H9 (cell line): ENCODE measurements at regions not wholly inside any gene's neighbourhood (a gene's known extent, or its start where the extent isn't known, plus 50 kb on each side); places are given as distances from the start of the nearest gene placed in this dataset.

Experiments used
- DNase-seq: peaks from one replicate; pipeline ENCODE4 v3.0.0-alpha.2; 2017
- H2AFZ ChIP-seq: one replicate; pipeline ENCODE4 v1.6.1; 2013; ENCODE audit warnings: mild to moderate bottlenecking, low read length, control low read depth, moderate library complexity
- H2AK5ac ChIP-seq: 2 replicates; pipeline ENCODE4 v1.6.1; 2013; ENCODE audit warnings: low read length, control low read depth, mixed read lengths; ENCODE audit not compliant: insufficient read length
- H2BK120ac ChIP-seq: one replicate; pipeline ENCODE4 v1.6.1; 2013; ENCODE audit warnings: low read depth, mild to moderate bottlenecking, low read length, control low read depth, inconsistent platforms; ENCODE audit not compliant: poor library complexity, severe bottlenecking
- H2BK12ac ChIP-seq: 2 replicates; pipeline ENCODE4 v1.6.1; 2013; ENCODE audit warnings: low read length, control low read depth, mixed read lengths, low read depth; ENCODE audit not compliant: insufficient read length
- H2BK15ac ChIP-seq: 2 replicates; pipeline ENCODE4 v1.6.1; 2013; ENCODE audit warnings: low read depth, low read length, control low read depth
- H2BK20ac ChIP-seq: one replicate; pipeline ENCODE4 v1.6.1; 2013; ENCODE audit warnings: low read depth, mild to moderate bottlenecking, low read length, control low read depth, inconsistent platforms; ENCODE audit not compliant: poor library complexity, severe bottlenecking
- H2BK5ac ChIP-seq: 2 replicates; pipeline ENCODE4 v1.6.1; 2013; ENCODE audit warnings: low read length, control low read depth, mixed read lengths; ENCODE audit not compliant: insufficient read length
- H3K14ac ChIP-seq: 2 replicates; pipeline ENCODE4 v1.6.1; 2013; ENCODE audit warnings: low read length, control low read depth; ENCODE audit not compliant: insufficient read depth
- H3K18ac ChIP-seq: 2 replicates; pipeline ENCODE4 v1.6.1; 2013; ENCODE audit warnings: low read depth, mild to moderate bottlenecking, mixed read lengths, low read length, control low read depth; ENCODE audit not compliant: insufficient read length
- H3K23ac ChIP-seq: 2 replicates; pipeline ENCODE4 v1.6.1; 2013; ENCODE audit warnings: low read length, control low read depth, mixed read lengths, low read depth; ENCODE audit not compliant: insufficient read length
- H3K23me2 ChIP-seq: 2 replicates; pipeline ENCODE4 v1.6.1; 2013; ENCODE audit warnings: low read depth, mild to moderate bottlenecking, mixed read lengths, low read length, control low read depth; ENCODE audit not compliant: insufficient read length, poor library complexity, severe bottlenecking
- H3K27ac ChIP-seq: 2 replicates; pipeline ENCODE4 v1.5.1; 2013; ENCODE audit warnings: low read length, control low read depth, mixed read lengths, low read depth; ENCODE audit not compliant: insufficient read length
- H3K27me3 ChIP-seq: 2 replicates; pipeline ENCODE4 v1.6.1; 2013; ENCODE audit warnings: low read length, control low read depth, inconsistent platforms; ENCODE audit not compliant: insufficient read depth
- H3K4ac ChIP-seq: 2 replicates; pipeline ENCODE4 v1.6.1; 2013; ENCODE audit warnings: low read depth, mild to moderate bottlenecking, control low read depth, inconsistent platforms, low read length, moderate library complexity
- H3K4me1 ChIP-seq: 2 replicates; pipeline ENCODE4 v1.6.1; 2013; ENCODE audit warnings: low read length, control low read depth, inconsistent platforms; ENCODE audit not compliant: insufficient read depth
- H3K4me2 ChIP-seq: 2 replicates; pipeline ENCODE4 v1.6.1; 2013; ENCODE audit warnings: low read length, control low read depth, mixed read lengths; ENCODE audit not compliant: insufficient read length, insufficient read depth
- H3K56ac ChIP-seq: 2 replicates; pipeline ENCODE4 v1.6.1; 2013; ENCODE audit warnings: low read depth, mild to moderate bottlenecking, mixed read lengths, low read length, control low read depth; ENCODE audit not compliant: insufficient read length
- H3K79me1 ChIP-seq: 2 replicates; pipeline ENCODE4 v1.6.1; 2013; ENCODE audit warnings: low read depth, mild to moderate bottlenecking, moderate library complexity, low read length, control low read depth, inconsistent platforms; ENCODE audit not compliant: insufficient read depth, poor library complexity, severe bottlenecking
- H3K79me2 ChIP-seq: 2 replicates; pipeline ENCODE4 v1.6.1; 2013; ENCODE audit warnings: low read length, control low read depth, inconsistent platforms; ENCODE audit not compliant: insufficient read depth
- H3K9ac ChIP-seq: 2 replicates; pipeline ENCODE4 v1.6.1; 2013; ENCODE audit warnings: low read length, control low read depth, mixed read lengths; ENCODE audit not compliant: insufficient read length; ENCODE audit errors: extremely low read depth
- H3K9me3 ChIP-seq: one replicate; pipeline ENCODE4 v1.6.1; 2013; ENCODE audit warnings: low read depth, low read length, inconsistent platforms; ENCODE audit not compliant: control insufficient read depth
- H3T11ph ChIP-seq: one replicate; pipeline ENCODE4 v1.6.1; 2013; ENCODE audit warnings: mild to moderate bottlenecking, low read length, control low read depth, inconsistent platforms
- H4K20me1 ChIP-seq: one replicate; pipeline ENCODE4 v1.6.1; 2013; ENCODE audit not compliant: control insufficient read depth, insufficient read length, insufficient read depth
- H4K5ac ChIP-seq: 2 replicates; pipeline ENCODE4 v1.6.1; 2013; ENCODE audit warnings: low read depth, mild to moderate bottlenecking, mixed read lengths, low read length, control low read depth; ENCODE audit not compliant: insufficient read length
- H4K8ac ChIP-seq: replicated peaks from 2 replicates; pipeline ENCODE4 v1.6.1; 2013; ENCODE audit warnings: low read length, control low read depth, mixed read lengths, low read depth; ENCODE audit not compliant: insufficient read length
- H4K91ac ChIP-seq: 2 replicates; pipeline ENCODE4 v1.6.1; 2013; ENCODE audit warnings: low read depth, mild to moderate bottlenecking, moderate library complexity, mixed read lengths, low read length, control low read depth; ENCODE audit not compliant: insufficient read length
- H3K27ac Mint-ChIP-seq, 3 experiments: 2 replicates in 2 of 3; 3 replicates in 1 of 3; pipeline ENCODE4 v1.8.0; 2020 to 2021; ENCODE audit warnings: mixed read lengths in 3 of 3, mild to moderate bottlenecking in 1 of 3, moderate library complexity in 1 of 3
- H3K27me3 Mint-ChIP-seq: 2 replicates; pipeline ENCODE4 v1.8.0; 2021; ENCODE audit warnings: low read depth, mild to moderate bottlenecking, moderate library complexity, mixed read lengths
- H3K36me3 Mint-ChIP-seq, 3 experiments: 2 replicates in 2 of 3; 3 replicates in 1 of 3; pipeline ENCODE4 v1.8.0; 2020 to 2021; ENCODE audit warnings: low read depth in 3 of 3, mixed read lengths in 3 of 3; ENCODE audit not compliant: insufficient read depth in 1 of 3
- H3K4me1 Mint-ChIP-seq, 2 experiments: 2 replicates each; pipeline ENCODE4 v1.8.0; 2020; ENCODE audit warnings: mixed read lengths in 2 of 2
- H3K4me3 Mint-ChIP-seq, 2 experiments: 2 replicates in 1 of 2; 3 replicates in 1 of 2; pipeline ENCODE4 v1.8.0; 2020 to 2021; ENCODE audit warnings: mild to moderate bottlenecking in 2 of 2, mixed read lengths in 2 of 2, moderate library complexity in 1 of 2
- H3K9me3 Mint-ChIP-seq, 2 experiments: 2 replicates in 1 of 2; 3 replicates in 1 of 2; pipeline ENCODE4 v1.8.0; 2020; ENCODE audit warnings: mild to moderate bottlenecking in 2 of 2, mixed read lengths in 2 of 2, moderate library complexity in 1 of 2
- WGBS: extraction: QIAGEN DNeasy Blood & Tissue Kit; methylation state at CpG from one replicate; pipeline ENCODE4 v1.1.7; 2013; ENCODE audit warnings: missing lambda C conversion rate, low lambda C conversion rate, mixed read lengths; ENCODE audit not compliant: insufficient read length; ENCODE audit errors: extremely low coverage; 5-methylcytosine and 5-hydroxymethylcytosine counted together
- TF ChIP-seq, protein P1 (sequence below): fragments of 200-600 bp; sonication (generic); conservative IDR thresholded peaks from 3 replicates; pipeline ENCODE4 v1.8.0; 2021; ENCODE audit warnings: antibody characterized with exemption, mild to moderate bottlenecking

DNA sequence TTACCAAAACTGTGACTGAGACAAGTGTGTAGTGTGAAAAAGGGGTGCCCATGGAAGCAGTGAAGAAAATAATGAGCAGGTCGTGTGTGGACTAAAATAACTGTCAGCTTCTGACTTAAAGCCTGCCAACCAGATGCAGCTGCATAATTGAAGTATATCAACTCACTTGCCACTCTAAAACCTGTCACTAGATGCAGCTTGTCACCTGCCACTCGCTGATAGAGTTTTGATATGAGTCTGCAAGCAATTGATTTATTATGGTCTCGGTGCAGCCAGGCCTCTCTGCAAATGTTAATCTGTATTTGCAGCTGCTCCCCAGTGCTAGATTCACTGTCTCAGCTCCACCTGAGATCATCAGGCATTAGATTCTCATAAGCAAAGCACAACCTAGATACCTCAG is 1090.0 kb upstream of the EYS start:
- no peak overlapping the region for H2BK5ac ChIP-seq
- no peaks in the 10 kb centered on the region for H3K4me1 Mint-ChIP-seq

More for the DNA sequence above, 1090.0 kb upstream of the EYS start:
- Histone ChIP-seq H4K8ac (no peak overlapping the region), H4K20me1 (no peaks in the 10 kb centered on the region), H3K27me3 (no peaks in the 10 kb centered on the region), H3K23ac (no peak overlapping the region), H3K9me3 (no peaks in the 10 kb centered on the region), H3T11ph (no peak overlapping the region), H4K5ac (no peak overlapping the region), H3K9ac (no peak overlapping the region), H4K91ac (no peak overlapping the region), H2AK5ac (no peak overlapping the region), H3K18ac (no peak overlapping the region), H3K56ac (no peak overlapping the region), H2BK120ac (no peak overlapping the region), H3K79me1 (no peaks in the 10 kb centered on the region), H2BK12ac (no peak overlapping the region), H3K23me2 (no peaks in the 10 kb centered on the region), H3K4ac (no peak overlapping the region), H3K14ac (no peak overlapping the region), H3K4me1 (no peaks in the 10 kb centered on the region), H2BK20ac (no peak overlapping the region), H3K79me2 (no peaks in the 10 kb centered on the region), H2AFZ (no peak overlapping the region), H3K4me2 (no peak overlapping the region), H3K27ac (no peak overlapping the region), H2BK15ac (no peak overlapping the region)
- TF ChIP-seq, protein P1, sequence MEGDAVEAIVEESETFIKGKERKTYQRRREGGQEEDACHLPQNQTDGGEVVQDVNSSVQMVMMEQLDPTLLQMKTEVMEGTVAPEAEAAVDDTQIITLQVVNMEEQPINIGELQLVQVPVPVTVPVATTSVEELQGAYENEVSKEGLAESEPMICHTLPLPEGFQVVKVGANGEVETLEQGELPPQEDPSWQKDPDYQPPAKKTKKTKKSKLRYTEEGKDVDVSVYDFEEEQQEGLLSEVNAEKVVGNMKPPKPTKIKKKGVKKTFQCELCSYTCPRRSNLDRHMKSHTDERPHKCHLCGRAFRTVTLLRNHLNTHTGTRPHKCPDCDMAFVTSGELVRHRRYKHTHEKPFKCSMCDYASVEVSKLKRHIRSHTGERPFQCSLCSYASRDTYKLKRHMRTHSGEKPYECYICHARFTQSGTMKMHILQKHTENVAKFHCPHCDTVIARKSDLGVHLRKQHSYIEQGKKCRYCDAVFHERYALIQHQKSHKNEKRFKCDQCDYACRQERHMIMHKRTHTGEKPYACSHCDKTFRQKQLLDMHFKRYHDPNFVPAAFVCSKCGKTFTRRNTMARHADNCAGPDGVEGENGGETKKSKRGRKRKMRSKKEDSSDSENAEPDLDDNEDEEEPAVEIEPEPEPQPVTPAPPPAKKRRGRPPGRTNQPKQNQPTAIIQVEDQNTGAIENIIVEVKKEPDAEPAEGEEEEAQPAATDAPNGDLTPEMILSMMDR = no peak
- no peak overlapping the region for H3K27ac Mint-ChIP-seq
- peaks cover 0 to 10% of the 10 kb centered on the region in 2 experiments; a peak in 3 of 5 replicates for H3K9me3 Mint-ChIP-seq
- no peaks in the 10 kb centered on the region for H3K27me3 Mint-ChIP-seq
- peaks cover 0 to 12% (median 0%) of the 10 kb centered on the region in 3 experiments; a peak in 2 of 7 replicates for H3K36me3 Mint-ChIP-seq
- no peak overlapping the region for H3K4me3 Mint-ChIP-seq
- no peak for DNase-seq
- WGBS = no CpG with 5 or more reads among the region's 3 CpGs
